ENCODE measurements at regions not wholly inside any gene's neighbourhood (a gene's known extent, or its start where the extent isn't known, plus 50 kb on each side); places are given as distances from the start of the nearest gene placed in this dataset.

DNA sequence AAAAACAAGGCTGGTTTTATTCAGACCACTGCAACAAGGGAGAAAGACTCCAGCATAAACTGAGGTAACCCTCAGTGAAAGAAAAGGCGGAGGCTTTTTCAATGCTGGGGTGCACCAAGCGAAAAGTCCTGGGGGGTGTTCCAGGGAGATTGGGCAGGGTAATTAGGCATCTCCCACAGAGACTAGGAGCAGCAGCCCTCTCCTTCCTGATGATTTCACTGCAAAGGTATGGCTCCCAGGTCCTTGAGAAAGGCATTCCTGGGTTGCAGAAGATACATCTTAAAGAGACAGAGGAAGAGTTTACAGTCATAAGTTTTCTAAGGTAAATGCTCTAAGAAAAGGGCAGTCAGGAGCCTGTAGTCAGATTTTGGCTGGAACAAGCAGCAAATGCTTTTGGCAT, 412.0 kb downstream of the FOXO1 start:
- Mint-ChIP-seq H3K4me3 (ENCODE audit: unreplicated experiment) (no peak overlapping the region), H3K36me3 (ENCODE audit: unreplicated experiment) (no peaks in the 10 kb centered on the region), H3K9me3 (ENCODE audit: unreplicated experiment) (no peaks in the 10 kb centered on the region), H3K27me3 (ENCODE audit: unreplicated experiment) (peaks cover 42% of the 10 kb centered on the region), H3K27ac (ENCODE audit: unreplicated experiment) (no peak overlapping the region), H3K4me1 (ENCODE audit: unreplicated experiment) (no peaks in the 10 kb centered on the region)
- no peak for DNase-seq (ENCODE audit: extremely low spot score, unreplicated experiment)
- TF ChIP-seq, protein P1, sequence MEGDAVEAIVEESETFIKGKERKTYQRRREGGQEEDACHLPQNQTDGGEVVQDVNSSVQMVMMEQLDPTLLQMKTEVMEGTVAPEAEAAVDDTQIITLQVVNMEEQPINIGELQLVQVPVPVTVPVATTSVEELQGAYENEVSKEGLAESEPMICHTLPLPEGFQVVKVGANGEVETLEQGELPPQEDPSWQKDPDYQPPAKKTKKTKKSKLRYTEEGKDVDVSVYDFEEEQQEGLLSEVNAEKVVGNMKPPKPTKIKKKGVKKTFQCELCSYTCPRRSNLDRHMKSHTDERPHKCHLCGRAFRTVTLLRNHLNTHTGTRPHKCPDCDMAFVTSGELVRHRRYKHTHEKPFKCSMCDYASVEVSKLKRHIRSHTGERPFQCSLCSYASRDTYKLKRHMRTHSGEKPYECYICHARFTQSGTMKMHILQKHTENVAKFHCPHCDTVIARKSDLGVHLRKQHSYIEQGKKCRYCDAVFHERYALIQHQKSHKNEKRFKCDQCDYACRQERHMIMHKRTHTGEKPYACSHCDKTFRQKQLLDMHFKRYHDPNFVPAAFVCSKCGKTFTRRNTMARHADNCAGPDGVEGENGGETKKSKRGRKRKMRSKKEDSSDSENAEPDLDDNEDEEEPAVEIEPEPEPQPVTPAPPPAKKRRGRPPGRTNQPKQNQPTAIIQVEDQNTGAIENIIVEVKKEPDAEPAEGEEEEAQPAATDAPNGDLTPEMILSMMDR (IDR thresholded peaks at IDR 0.05): no peak

- no peaks in the 10 kb centered on the region for H3K4me1 Mint-ChIP-seq (ENCODE audit: unreplicated experiment)
- H3K36me3 Mint-ChIP-seq (ENCODE audit: unreplicated experiment): no peaks in the 10 kb centered on the region
- peaks cover 41% of the 10 kb centered on the region for H3K27me3 Mint-ChIP-seq (ENCODE audit: unreplicated experiment)
- H3K9me3 Mint-ChIP-seq (ENCODE audit: unreplicated experiment): no peaks in the 10 kb centered on the region
- TF ChIP-seq, protein P1 (IDR thresholded peaks at IDR 0.05): no peak
- H3K27ac Mint-ChIP-seq (ENCODE audit: unreplicated experiment): no peak overlapping the region
- H3K4me3 Mint-ChIP-seq (ENCODE audit: unreplicated experiment): no peak overlapping the region
- DNase-seq (ENCODE audit: extremely low spot score, unreplicated experiment): no peak
Measured at GRCh38 chr13:40255551-40255950, 410.9 kb downstream of the FOXO1 start.

GRCh38 chr13:40259899-40260298, 406.5 kb downstream of the FOXO1 start:
- no peak overlapping the region for H3K4me3 Mint-ChIP-seq (ENCODE audit: unreplicated experiment)
- no peaks in the 10 kb centered on the region for H3K36me3 Mint-ChIP-seq (ENCODE audit: unreplicated experiment)
- no peak overlapping the region for H3K27ac Mint-ChIP-seq (ENCODE audit: unreplicated experiment)
- no peaks in the 10 kb centered on the region for H3K9me3 Mint-ChIP-seq (ENCODE audit: unreplicated experiment)
- peaks cover 69% of the 10 kb centered on the region for H3K27me3 Mint-ChIP-seq (ENCODE audit: unreplicated experiment)
- TF ChIP-seq, protein P1 (IDR thresholded peaks at IDR 0.05): no peak
- H3K4me1 Mint-ChIP-seq (ENCODE audit: unreplicated experiment): no peaks in the 10 kb centered on the region
- DNase-seq (ENCODE audit: extremely low spot score, unreplicated experiment): no peak

DNA sequence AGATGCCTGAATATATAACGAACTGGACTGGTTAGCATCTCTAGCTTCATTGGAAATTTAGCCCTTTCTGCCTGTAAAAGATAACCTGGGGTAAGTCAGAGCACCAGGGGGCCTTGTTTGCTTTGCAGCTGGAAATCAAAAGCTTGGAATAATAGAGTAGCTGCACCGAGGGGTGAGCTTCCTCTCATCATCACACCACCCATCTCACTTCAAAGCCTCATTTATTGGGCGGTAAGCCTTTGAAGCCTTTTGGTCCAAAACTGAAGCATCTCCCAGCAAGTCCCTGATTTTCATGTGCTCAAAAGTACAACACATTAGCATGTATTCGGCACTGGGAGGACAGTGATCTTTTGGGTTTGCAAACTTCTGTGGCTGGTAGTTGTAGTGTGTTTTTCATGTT, 405.1 kb downstream of the FOXO1 start:
- Mint-ChIP-seq H3K27me3 (ENCODE audit: unreplicated experiment) (peaks cover 73% of the 10 kb centered on the region), H3K9me3 (ENCODE audit: unreplicated experiment) (no peaks in the 10 kb centered on the region), H3K4me3 (ENCODE audit: unreplicated experiment) (no peak overlapping the region), H3K36me3 (ENCODE audit: unreplicated experiment) (no peaks in the 10 kb centered on the region), H3K27ac (ENCODE audit: unreplicated experiment) (no peak overlapping the region), H3K4me1 (ENCODE audit: unreplicated experiment) (no peaks in the 10 kb centered on the region)
- no peak for DNase-seq (ENCODE audit: extremely low spot score, unreplicated experiment)
- TF ChIP-seq, protein P1 (IDR thresholded peaks at IDR 0.05): no peak

- H3K4me1 Mint-ChIP-seq (ENCODE audit: unreplicated experiment): no peaks in the 10 kb centered on the region
- DNase-seq (ENCODE audit: extremely low spot score, unreplicated experiment): no peak
- H3K36me3 Mint-ChIP-seq (ENCODE audit: unreplicated experiment): no peaks in the 10 kb centered on the region
- H3K27me3 Mint-ChIP-seq (ENCODE audit: unreplicated experiment): peaks cover 73% of the 10 kb centered on the region
- no peaks in the 10 kb centered on the region for H3K9me3 Mint-ChIP-seq (ENCODE audit: unreplicated experiment)
- TF ChIP-seq, protein P1 (IDR thresholded peaks at IDR 0.05): no peak
- H3K27ac Mint-ChIP-seq (ENCODE audit: unreplicated experiment): no peak overlapping the region
- no peak overlapping the region for H3K4me3 Mint-ChIP-seq (ENCODE audit: unreplicated experiment)
Measured at GRCh38 chr13:40261947-40262346, 404.5 kb downstream of the FOXO1 start.
